ENCODE measurements at regions not wholly inside any gene's neighbourhood (a gene's known extent, or its start where the extent isn't known, plus 50 kb on each side); places are given as distances from the start of the nearest gene placed in this dataset.

- Histone ChIP-seq H3K27me3 (ENCODE audit: insufficient read depth, low read depth, low read length) (no peaks in the 10 kb centered on the region), H3K4me3 (ENCODE audit: low read length) (peak overlapping the region; percentile 26), H3K9ac (ENCODE audit: low read length) (peak overlapping the region; percentile 1), H3F3A (ENCODE audit: insufficient read depth, low read length, poor library complexity, severe bottlenecking) (no peaks in the 10 kb centered on the region), H3K79me2 (replicated peaks; ENCODE audit: insufficient read depth, low read length) (no peaks in the 10 kb centered on the region), H3K36me3 (ENCODE audit: insufficient read depth, low read length) (no peaks in the 10 kb centered on the region), H3K27ac (ENCODE audit: low read length) (peak overlapping the region; percentile 40), H4K20me1 (ENCODE audit: insufficient read depth) (no peaks in the 10 kb centered on the region), H2AFZ (ENCODE audit: low read depth, low read length) (no peak overlapping the region), H3K9me2 (ENCODE audit: insufficient read depth, low read length) (no peaks in the 10 kb centered on the region), H3K9me3 (ENCODE audit: low read length) (no peaks in the 10 kb centered on the region), H3K4me2 (ENCODE audit: low read length) (no peak overlapping the region)
- TF ChIP-seq CTCF (IDR thresholded peaks at IDR 0.05; ENCODE audit: poor library complexity, severe bottlenecking): no peak
- TF ChIP-seq EP300 (conservative IDR thresholded peaks at IDR 0.05; ENCODE audit: poor library complexity, severe bottlenecking): peak; percentile 83
- no peak for TF ChIP-seq POLR2AphosphoS5 (IDR thresholded peaks at IDR 0.05)
- TF ChIP-seq, protein P1, sequence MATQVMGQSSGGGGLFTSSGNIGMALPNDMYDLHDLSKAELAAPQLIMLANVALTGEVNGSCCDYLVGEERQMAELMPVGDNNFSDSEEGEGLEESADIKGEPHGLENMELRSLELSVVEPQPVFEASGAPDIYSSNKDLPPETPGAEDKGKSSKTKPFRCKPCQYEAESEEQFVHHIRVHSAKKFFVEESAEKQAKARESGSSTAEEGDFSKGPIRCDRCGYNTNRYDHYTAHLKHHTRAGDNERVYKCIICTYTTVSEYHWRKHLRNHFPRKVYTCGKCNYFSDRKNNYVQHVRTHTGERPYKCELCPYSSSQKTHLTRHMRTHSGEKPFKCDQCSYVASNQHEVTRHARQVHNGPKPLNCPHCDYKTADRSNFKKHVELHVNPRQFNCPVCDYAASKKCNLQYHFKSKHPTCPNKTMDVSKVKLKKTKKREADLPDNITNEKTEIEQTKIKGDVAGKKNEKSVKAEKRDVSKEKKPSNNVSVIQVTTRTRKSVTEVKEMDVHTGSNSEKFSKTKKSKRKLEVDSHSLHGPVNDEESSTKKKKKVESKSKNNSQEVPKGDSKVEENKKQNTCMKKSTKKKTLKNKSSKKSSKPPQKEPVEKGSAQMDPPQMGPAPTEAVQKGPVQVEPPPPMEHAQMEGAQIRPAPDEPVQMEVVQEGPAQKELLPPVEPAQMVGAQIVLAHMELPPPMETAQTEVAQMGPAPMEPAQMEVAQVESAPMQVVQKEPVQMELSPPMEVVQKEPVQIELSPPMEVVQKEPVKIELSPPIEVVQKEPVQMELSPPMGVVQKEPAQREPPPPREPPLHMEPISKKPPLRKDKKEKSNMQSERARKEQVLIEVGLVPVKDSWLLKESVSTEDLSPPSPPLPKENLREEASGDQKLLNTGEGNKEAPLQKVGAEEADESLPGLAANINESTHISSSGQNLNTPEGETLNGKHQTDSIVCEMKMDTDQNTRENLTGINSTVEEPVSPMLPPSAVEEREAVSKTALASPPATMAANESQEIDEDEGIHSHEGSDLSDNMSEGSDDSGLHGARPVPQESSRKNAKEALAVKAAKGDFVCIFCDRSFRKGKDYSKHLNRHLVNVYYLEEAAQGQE (IDR thresholded peaks at IDR 0.05; ENCODE audit: borderline replicate concordance): peak; percentile 27
- no peak for TF ChIP-seq TAF1 (IDR thresholded peaks at IDR 0.05; ENCODE audit: low read depth)
- no peak for TF ChIP-seq EZH2 (IDR thresholded peaks at IDR 0.05; ENCODE audit: borderline replicate concordance, insufficient read depth, low read length, poor library complexity, severe bottlenecking)
- no peak for TF ChIP-seq SMC3 (conservative IDR thresholded peaks at IDR 0.05; ENCODE audit: poor library complexity)
- no peak for TF ChIP-seq MXI1 (conservative IDR thresholded peaks at IDR 0.05; ENCODE audit: poor library complexity, severe bottlenecking)
- TF ChIP-seq RAD21 (conservative IDR thresholded peaks at IDR 0.05): no peak
These were observed 315.1 kb downstream of the HDGFL1 start for GRCh38 chr6:22884456-22884855.

DNA sequence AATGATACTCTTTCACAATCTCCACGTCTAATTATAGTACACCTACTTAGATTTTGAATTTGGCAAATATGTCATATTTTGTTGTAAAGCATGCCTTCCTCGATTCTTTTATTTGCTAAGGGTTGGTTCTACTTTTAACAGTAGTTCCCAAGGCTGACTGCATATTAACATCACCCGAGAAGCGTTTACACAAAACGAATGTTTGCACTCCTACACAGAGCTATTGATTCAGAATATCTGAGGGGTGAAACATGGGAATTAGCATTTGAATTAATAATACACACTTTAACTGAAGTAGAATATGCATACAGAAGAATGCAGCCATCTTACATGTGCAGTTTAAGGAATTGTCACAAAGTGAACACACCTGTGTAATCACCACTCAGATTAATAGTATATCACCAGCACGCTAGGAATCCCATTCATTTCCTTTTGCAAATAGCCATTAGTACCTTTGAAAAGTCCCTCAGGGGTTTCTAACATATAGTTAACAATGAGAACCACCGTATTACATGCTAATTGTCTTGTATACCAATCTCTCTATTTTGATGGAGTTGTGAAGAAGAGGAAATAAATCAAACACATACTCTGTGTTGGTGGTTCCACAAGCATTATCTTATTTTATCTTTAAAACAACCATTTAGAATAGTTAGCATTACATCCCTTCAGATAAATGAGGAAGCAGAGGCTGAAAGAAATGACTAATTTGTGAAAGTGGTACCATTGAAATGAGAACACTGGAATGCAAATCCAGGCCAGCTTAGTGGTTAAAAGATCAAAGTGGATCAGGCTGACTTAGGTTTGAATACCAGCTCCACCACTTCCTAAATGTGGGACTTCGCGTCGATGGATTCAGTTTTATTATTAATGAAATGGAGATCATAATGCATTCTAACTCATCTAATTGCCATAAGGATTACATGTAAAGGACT is 317.6 kb downstream of the HDGFL1 start:
- H3F3A ChIP-seq (ENCODE audit: insufficient read depth, low read length, poor library complexity, severe bottlenecking): no peaks in the 10 kb centered on the region
- no peak overlapping the region for H3K4me3 ChIP-seq (ENCODE audit: low read length)
- TF ChIP-seq RAD21 (conservative IDR thresholded peaks at IDR 0.05) (no peak), MXI1 (conservative IDR thresholded peaks at IDR 0.05; ENCODE audit: poor library complexity, severe bottlenecking) (no peak), CTCF (IDR thresholded peaks at IDR 0.05; ENCODE audit: poor library complexity, severe bottlenecking) (no peak), TAF1 (IDR thresholded peaks at IDR 0.05; ENCODE audit: low read depth) (no peak), POLR2AphosphoS5 (IDR thresholded peaks at IDR 0.05) (no peak), SMC3 (conservative IDR thresholded peaks at IDR 0.05; ENCODE audit: poor library complexity) (no peak), EZH2 (IDR thresholded peaks at IDR 0.05; ENCODE audit: borderline replicate concordance, insufficient read depth, low read length, poor library complexity, severe bottlenecking) (no peak), EP300 (conservative IDR thresholded peaks at IDR 0.05; ENCODE audit: poor library complexity, severe bottlenecking) (no peak)
- TF ChIP-seq, protein P1 (IDR thresholded peaks at IDR 0.05; ENCODE audit: borderline replicate concordance): no peak
- H3K4me2 ChIP-seq (ENCODE audit: low read length): no peak overlapping the region
- H3K9me3 ChIP-seq (ENCODE audit: low read length): no peaks in the 10 kb centered on the region
- no peaks in the 10 kb centered on the region for H3K79me2 ChIP-seq (replicated peaks; ENCODE audit: insufficient read depth, low read length)
- H3K27me3 ChIP-seq (ENCODE audit: insufficient read depth, low read depth, low read length): no peaks in the 10 kb centered on the region
- H3K9me2 ChIP-seq (ENCODE audit: insufficient read depth, low read length): no peaks in the 10 kb centered on the region
- H3K36me3 ChIP-seq (ENCODE audit: insufficient read depth, low read length): no peaks in the 10 kb centered on the region
- no peaks in the 10 kb centered on the region for H4K20me1 ChIP-seq (ENCODE audit: insufficient read depth)
- H3K27ac ChIP-seq (ENCODE audit: low read length): no peak overlapping the region
- H3K9ac ChIP-seq (ENCODE audit: low read length): no peak overlapping the region
- no peak overlapping the region for H2AFZ ChIP-seq (ENCODE audit: low read depth, low read length)

Measured in neural cell (in vitro differentiated cells).